GM23338 (cell line): ENCODE measurements at regions not wholly inside any gene's neighbourhood (a gene's known extent, or its start where the extent isn't known, plus 50 kb on each side); places are given as distances from the start of the nearest gene placed in this dataset.

ENCODE experiments used
- ATAC-seq: fragments of 200-7000 bp; cut with Tn5 transposase; 3 replicates; pipeline ENCODE4 v1.9.1; 2020
- DNase-seq: peaks from one replicate; pipeline ENCODE4 v3.0.0-alpha.2; 2015; ENCODE audit warnings: low spot score
- H2AFZ ChIP-seq: fragments of 200-600 bp; sonication (generic); 2 replicates; pipeline ENCODE4 v1.8.0; 2016; ENCODE audit warnings: antibody characterized with exemption, mild to moderate bottlenecking, moderate library complexity
- H3F3A ChIP-seq: fragments of 200-600 bp; sonication (generic); replicated peaks from 2 replicates; pipeline ENCODE4 v1.8.0; 2017; ENCODE audit warnings: antibody characterized with exemption, mixed run types, low read depth
- H3K27ac ChIP-seq: fragments of 200-600 bp; sonication (generic); 2 replicates; pipeline ENCODE4 v1.6.1; 2016; ENCODE audit warnings: low read depth
- H3K27me3 ChIP-seq: fragments of 200-600 bp; sonication (generic); 2 replicates; pipeline ENCODE4 v1.8.0; 2016; ENCODE audit warnings: mild to moderate bottlenecking, mixed run types, moderate library complexity; ENCODE audit not compliant: insufficient read depth
- H3K36me3 ChIP-seq: fragments of 200-600 bp; sonication (generic); 2 replicates; pipeline ENCODE4 v1.8.0; 2016; ENCODE audit warnings: mild to moderate bottlenecking; ENCODE audit not compliant: insufficient read depth
- H3K4me1 ChIP-seq: fragments of 200-600 bp; sonication (generic); 2 replicates; pipeline ENCODE4 v1.8.0; 2016; ENCODE audit warnings: mild to moderate bottlenecking, moderate library complexity; ENCODE audit not compliant: insufficient read depth
- H3K4me2 ChIP-seq: fragments of 200-600 bp; sonication (generic); 2 replicates; pipeline ENCODE4 v1.7.1; 2017; ENCODE audit warnings: mixed run types
- H3K4me3 ChIP-seq: fragments of 200-600 bp; sonication (generic); 2 replicates; pipeline ENCODE4 v1.6.1; 2016; ENCODE audit warnings: mixed run types
- H3K79me2 ChIP-seq: fragments of 200-600 bp; sonication (generic); replicated peaks from 2 replicates; pipeline ENCODE4 v1.8.0; 2017; ENCODE audit warnings: mild to moderate bottlenecking; ENCODE audit not compliant: insufficient read depth
- H3K9me2 ChIP-seq: fragments of 200-600 bp; sonication (generic); 2 replicates; pipeline ENCODE4 v1.8.0; 2017; ENCODE audit not compliant: insufficient read depth
- H4K20me1 ChIP-seq: fragments of 200-600 bp; sonication (generic); replicated peaks from 2 replicates; pipeline ENCODE4 v1.8.0; 2017; ENCODE audit warnings: mild to moderate bottlenecking; ENCODE audit not compliant: insufficient read depth
- H3K27ac Mint-ChIP-seq: 2 replicates; pipeline ENCODE4 v1.8.0; 2020; ENCODE audit warnings: inconsistent platforms, mild to moderate bottlenecking, moderate library complexity, mixed read lengths
- H3K27me3 Mint-ChIP-seq: 3 replicates; pipeline ENCODE4 v1.8.0; 2022; ENCODE audit warnings: low read depth, mild to moderate bottlenecking, moderate library complexity, mixed read lengths, inconsistent platforms; ENCODE audit not compliant: insufficient read depth, poor library complexity
- H3K36me3 Mint-ChIP-seq: 3 replicates; pipeline ENCODE4 v1.8.0; 2021; ENCODE audit warnings: low read depth, mild to moderate bottlenecking, inconsistent platforms, moderate library complexity, mixed read lengths
- H3K4me1 Mint-ChIP-seq: 3 replicates; pipeline ENCODE4 v1.8.0; 2020; ENCODE audit warnings: mild to moderate bottlenecking, inconsistent platforms, mixed read lengths
- H3K4me3 Mint-ChIP-seq: 3 replicates; pipeline ENCODE4 v1.8.0; 2021; ENCODE audit warnings: moderate library complexity, mild to moderate bottlenecking, inconsistent platforms, mixed read lengths
- H3K9me3 Mint-ChIP-seq: 3 replicates; pipeline ENCODE4 v1.8.0; 2020; ENCODE audit warnings: moderate library complexity, mild to moderate bottlenecking, inconsistent platforms, mixed read lengths
- CREB1 ChIP-seq: fragments of 250-450 bp; sonication (Bioruptor Pico); IDR thresholded peaks from 2 replicates; pipeline ENCODE4 v1.5.0; 2020; ENCODE audit warnings: low read depth, mild to moderate bottlenecking, moderate library complexity
- CTCF ChIP-seq, 2 experiments: fragments of 200-600 bp in 1 of 2; sonication (generic) in 1 of 2; conservative IDR thresholded peaks; 2 replicates each; pipeline versions ENCODE4 v1.5.1 to v1.6.1; 2016 to 2017; ENCODE audit warnings: antibody characterized with exemption in 2 of 2, low read depth in 2 of 2, mild to moderate bottlenecking in 2 of 2, moderate library complexity in 1 of 2
- EZH2 ChIP-seq: fragments of 200-600 bp; sonication (generic); IDR thresholded peaks from one replicate; pipeline ENCODE4 v1.8.0; 2017; ENCODE audit warnings: antibody characterized with exemption, mild to moderate bottlenecking, low read depth; ENCODE audit not compliant: unreplicated experiment
- JUNB ChIP-seq: IDR thresholded peaks from one replicate; pipeline ENCODE4 v1.6.1; 2016; ENCODE audit warnings: antibody characterized with exemption; ENCODE audit not compliant: unreplicated experiment
- NANOG ChIP-seq: IDR thresholded peaks from 2 replicates; pipeline ENCODE4 v1.6.1; 2016; ENCODE audit warnings: antibody characterized with exemption, borderline replicate concordance
- POLR2AphosphoS5 ChIP-seq: IDR thresholded peaks from 2 replicates; pipeline ENCODE4 v1.6.1; 2016; ENCODE audit warnings: antibody characterized with exemption, low read depth
- REST ChIP-seq: IDR thresholded peaks from one replicate; pipeline ENCODE4 v1.6.1; 2018; ENCODE audit warnings: antibody characterized with exemption; ENCODE audit not compliant: unreplicated experiment
- STAT1 ChIP-seq: IDR thresholded peaks from one replicate; pipeline ENCODE4 v1.6.1; 2016; ENCODE audit warnings: antibody characterized with exemption; ENCODE audit not compliant: unreplicated experiment
- ZNF114 ChIP-seq: fragments of 250-450 bp; sonication (Bioruptor Pico); IDR thresholded peaks from 2 replicates; pipeline ENCODE4 v1.5.0; 2020; ENCODE audit warnings: mild to moderate bottlenecking, moderate library complexity
- ZNF462 ChIP-seq: fragments of 250-450 bp; sonication (Bioruptor Pico); IDR thresholded peaks from 2 replicates; pipeline ENCODE4 v1.5.0; 2020; ENCODE audit warnings: mild to moderate bottlenecking, moderate library complexity

- TF ChIP-seq EZH2 = no peak
- TF ChIP-seq REST = no peak
- TF ChIP-seq JUNB = no peak
- no peak for TF ChIP-seq NANOG
- no peak for TF ChIP-seq CREB1
These were observed 136.3 kb upstream of the SMAD1 start (continued) for GRCh38 chr4:145345401-145345800.

GRCh38 chr4:145341381-145341780, 140.3 kb upstream of the SMAD1 start:
- no peaks in the 10 kb centered on the region for H3K79me2 ChIP-seq
- H3K27ac Mint-ChIP-seq = no peak overlapping the region
- H3K9me3 Mint-ChIP-seq = no peaks in the 10 kb centered on the region
- DNase-seq (no peak), ATAC-seq (no peak)
- no peak overlapping the region for H2AFZ ChIP-seq
- no peaks in the 10 kb centered on the region for H3K36me3 Mint-ChIP-seq
- H3F3A ChIP-seq = no peaks in the 10 kb centered on the region
- H3K27ac ChIP-seq = no peak overlapping the region
- H3K9me2 ChIP-seq = peaks cover 2% of the 10 kb centered on the region
- no peak overlapping the region for H3K4me3 Mint-ChIP-seq
- H3K4me3 ChIP-seq = no peak overlapping the region
- no peaks in the 10 kb centered on the region for H3K27me3 ChIP-seq
- peaks cover 6% of the 10 kb centered on the region for H3K4me1 Mint-ChIP-seq
- H3K36me3 ChIP-seq = no peaks in the 10 kb centered on the region
- no peaks in the 10 kb centered on the region for H3K27me3 Mint-ChIP-seq
- H3K4me2 ChIP-seq = no peak overlapping the region
- H3K4me1 ChIP-seq = peaks cover 6% of the 10 kb centered on the region; the same call in 1 of the 2 replicates
- H4K20me1 ChIP-seq = no peaks in the 10 kb centered on the region
- no peak for TF ChIP-seq CREB1
- no peak for TF ChIP-seq ZNF462 (CRISPR knock-in tag)
- TF ChIP-seq JUNB = no peak
- TF ChIP-seq POLR2AphosphoS5 = no peak
- TF ChIP-seq REST = no peak
- TF ChIP-seq ZNF114 (CRISPR knock-in tag) = no peak
- no peak for TF ChIP-seq CTCF (conservative IDR thresholded peaks at IDR 0.05; ENCODE audit: low read depth in 2 of 2)
- no peak for TF ChIP-seq EZH2
- no peak for TF ChIP-seq STAT1
- TF ChIP-seq NANOG = no peak
